GM12801 (cell line): ENCODE measurements at regions not wholly inside any gene's neighbourhood (a gene's known extent, or its start where the extent isn't known, plus 50 kb on each side); places are given as distances from the start of the nearest gene placed in this dataset.

ENCODE experiments used
- TF ChIP-seq, protein P1 (sequence below): IDR thresholded peaks from one replicate; pipeline ENCODE4 v1.5.1; 2011; ENCODE audit warnings: control low read depth; ENCODE audit not compliant: insufficient read length; ENCODE audit errors: extremely low read depth

DNA sequence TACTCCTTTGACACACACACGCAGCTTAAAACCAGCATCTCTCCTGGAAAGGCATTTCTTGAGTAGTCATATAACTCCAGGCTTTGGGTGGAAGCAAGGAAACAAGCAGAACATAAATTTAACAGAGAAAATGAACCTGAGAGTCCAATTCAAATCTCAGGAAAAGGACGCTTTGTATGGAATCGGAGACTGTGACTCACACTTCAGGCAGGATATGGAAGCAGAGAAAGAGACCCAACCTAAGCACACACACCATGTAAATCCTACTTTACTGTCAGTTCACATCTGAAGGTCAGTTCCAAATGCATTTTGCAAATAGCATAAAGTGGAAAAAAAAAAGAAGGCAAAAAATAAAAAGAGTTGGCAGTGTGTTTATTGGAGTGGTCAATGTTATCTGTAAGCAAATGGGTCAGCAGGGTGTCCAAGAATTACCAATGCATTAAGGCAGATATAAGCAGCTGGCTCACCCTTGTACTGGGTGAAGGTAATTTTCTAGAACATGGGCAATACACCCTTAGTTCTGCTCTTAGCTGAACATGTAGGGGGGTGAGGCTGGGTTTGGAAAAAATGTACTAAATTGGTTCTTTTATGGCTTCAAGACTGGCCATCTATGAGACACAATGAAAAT, 283.7 kb upstream of the NT5E start:
- TF ChIP-seq, protein P1, sequence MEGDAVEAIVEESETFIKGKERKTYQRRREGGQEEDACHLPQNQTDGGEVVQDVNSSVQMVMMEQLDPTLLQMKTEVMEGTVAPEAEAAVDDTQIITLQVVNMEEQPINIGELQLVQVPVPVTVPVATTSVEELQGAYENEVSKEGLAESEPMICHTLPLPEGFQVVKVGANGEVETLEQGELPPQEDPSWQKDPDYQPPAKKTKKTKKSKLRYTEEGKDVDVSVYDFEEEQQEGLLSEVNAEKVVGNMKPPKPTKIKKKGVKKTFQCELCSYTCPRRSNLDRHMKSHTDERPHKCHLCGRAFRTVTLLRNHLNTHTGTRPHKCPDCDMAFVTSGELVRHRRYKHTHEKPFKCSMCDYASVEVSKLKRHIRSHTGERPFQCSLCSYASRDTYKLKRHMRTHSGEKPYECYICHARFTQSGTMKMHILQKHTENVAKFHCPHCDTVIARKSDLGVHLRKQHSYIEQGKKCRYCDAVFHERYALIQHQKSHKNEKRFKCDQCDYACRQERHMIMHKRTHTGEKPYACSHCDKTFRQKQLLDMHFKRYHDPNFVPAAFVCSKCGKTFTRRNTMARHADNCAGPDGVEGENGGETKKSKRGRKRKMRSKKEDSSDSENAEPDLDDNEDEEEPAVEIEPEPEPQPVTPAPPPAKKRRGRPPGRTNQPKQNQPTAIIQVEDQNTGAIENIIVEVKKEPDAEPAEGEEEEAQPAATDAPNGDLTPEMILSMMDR = no peak

DNA sequence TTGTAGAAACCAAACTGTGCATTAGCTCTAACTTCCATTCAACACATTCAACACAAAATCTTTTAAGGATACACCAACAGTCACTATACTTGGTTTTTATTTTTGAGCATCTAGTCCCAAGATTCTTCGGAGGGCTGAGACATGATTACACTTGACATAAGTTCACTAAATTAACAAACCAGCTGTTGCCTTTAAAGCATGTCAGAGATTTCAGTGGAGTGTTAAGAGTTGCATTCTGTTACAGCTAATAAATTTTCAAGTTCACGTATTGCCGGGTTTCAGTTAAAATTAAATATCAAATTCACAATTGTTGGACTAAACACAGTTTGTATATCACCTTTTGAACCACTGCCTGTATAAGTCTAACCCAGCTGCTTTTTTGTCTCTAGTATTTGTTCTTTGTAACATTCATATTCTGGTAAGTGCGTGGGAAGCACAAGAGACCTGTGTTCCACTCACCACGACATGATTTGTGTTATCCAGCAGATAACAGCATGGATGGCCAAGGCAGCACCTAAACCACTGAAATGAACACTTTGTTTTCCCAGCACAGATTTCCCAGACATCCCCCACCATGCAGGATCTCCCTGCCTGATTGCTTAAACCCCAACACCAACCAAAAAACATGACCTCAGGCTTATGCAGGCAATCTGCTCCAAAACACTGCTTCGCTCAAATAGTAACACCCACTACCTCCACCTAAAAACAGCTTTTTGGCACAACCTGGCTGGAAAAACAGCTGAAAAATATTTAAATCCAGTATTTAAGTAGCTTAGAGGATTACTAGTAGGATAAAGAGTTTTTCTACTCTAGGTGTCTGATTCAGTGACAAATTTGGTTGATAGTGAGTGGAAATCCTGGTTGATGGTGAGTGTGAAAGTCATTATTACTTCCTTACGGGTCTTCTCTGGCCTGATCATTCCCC, 286.5 kb upstream of the NT5E start:
- TF ChIP-seq, protein P1 = no peak

DNA sequence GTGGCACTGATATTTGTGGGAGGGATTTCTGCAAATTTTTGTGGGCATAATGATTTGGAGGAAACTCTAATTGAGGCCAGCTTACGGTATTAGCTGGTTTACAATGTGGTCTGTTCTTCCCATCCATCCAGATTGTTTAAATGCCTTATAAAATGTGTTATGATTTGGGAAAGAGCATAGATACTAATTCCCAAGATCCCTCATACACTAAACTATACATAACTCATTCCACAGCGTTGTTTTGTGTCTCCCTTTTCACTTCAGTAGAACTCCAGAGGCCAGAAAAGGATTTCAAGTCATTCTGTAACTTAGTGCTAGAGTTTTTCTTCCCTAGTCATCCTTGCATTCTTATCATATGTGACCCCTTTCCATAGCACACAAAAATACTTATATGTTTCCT, 292.6 kb upstream of the NT5E start:
- TF ChIP-seq, protein P1 = no peak

DNA sequence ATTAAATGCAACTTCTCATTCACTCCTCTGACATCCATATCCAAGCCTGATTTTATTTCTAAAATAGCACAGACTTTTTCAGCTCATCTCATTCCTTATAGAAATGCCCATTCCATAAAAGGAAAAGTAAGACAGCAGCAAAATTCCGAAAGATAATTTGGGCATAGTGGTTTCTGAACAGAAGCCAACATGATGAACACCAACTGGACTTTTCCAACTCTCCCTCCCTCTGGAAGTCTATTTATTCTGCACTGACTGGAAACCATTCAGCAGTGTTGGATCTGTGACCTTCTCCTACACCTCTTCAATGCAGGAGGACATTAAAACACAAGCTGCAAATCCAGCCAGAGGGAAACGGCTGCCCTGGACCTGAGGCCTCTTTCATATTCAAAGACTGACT, 306.2 kb upstream of the NT5E start:
- TF ChIP-seq, protein P1 = no peak

DNA sequence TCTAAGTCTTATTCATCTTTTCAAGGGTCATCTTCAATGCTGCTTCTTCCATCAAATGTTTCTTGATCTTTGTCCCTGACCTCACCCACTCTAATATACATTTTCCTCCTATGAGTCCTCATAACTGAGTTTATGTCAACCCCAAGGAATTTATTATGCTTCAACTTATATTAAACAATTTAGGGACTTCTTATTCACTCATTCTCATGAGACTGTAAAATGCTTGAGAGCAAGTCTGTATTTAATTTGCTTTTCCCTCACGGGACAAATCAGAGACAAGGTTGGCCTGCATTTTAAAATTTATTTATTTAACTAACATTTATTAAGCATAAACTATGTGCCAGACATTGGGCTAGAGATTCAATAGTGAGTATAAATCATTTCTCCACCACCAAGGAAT, 312.0 kb upstream of the NT5E start:
- TF ChIP-seq, protein P1 = no peak

DNA sequence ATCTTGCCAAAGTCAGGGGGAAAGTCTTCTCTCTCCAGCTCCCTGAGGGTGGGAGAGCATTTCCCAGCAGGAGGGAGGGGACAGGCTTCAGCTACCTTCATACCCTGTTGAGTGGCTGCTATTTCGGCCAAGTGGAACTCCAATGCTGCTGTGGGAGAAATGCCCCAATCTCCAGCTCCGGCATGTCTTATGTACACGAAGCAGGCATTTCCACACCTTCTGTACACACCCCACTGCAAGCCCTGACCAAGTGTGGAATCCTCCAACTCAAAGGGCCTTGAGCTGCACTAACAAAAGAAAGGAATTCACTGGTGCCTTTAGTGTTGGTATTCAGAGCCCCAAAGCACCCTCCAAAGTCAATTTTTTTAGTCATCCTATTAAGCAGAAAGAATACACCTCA, 313.6 kb upstream of the NT5E start:
- TF ChIP-seq, protein P1 = no peak

DNA sequence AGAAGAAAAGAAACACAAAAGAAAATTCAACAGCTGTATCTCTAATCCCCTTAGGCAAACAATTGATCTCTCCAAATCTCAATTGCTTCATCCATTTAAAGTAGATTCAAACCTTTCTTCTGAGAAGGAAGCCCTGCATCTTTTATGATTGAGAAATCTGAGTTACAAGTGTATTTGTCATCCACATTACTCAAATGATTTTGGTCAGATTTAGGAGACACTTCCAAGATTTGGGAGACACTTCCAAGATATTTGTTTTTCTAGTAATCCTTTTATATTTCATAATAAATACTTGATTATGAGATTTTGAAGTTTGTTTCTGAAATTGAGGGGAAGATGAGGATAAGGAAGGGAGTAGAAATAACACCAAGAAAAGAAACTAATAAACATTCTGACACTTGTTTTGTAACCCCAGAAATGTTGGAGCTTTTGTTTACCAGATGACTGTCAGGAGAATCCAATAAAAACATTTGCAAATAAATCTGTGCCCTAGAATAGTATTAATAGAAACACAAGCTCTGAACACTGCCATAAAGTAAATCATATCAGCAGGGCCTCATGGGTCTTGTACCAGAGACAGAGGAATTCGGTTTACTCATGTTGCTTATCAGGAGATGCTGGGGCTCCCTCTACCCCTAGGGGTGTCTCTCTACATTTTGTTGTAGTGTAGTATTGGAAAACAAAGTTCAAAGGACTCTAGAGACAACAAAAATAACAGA, 314.3 kb upstream of the NT5E start:
- TF ChIP-seq, protein P1 = no peak
